Cerebellar cortex (tissue), 1 donor: ENCODE measurements at regions not wholly inside any gene's neighbourhood (a gene's known extent, or its start where the extent isn't known, plus 50 kb on each side); places are given as distances from the start of the nearest gene placed in this dataset.

ENCODE experiments used
- DNase-seq: peaks from one replicate; pipeline ENCODE4 v3.0.0-alpha.2; 2015; ENCODE audit warnings: low spot score

GRCh38 chr11:133787379-133788141 is 57.8 kb downstream of the SPATA19 start:
- DNase-seq, result no peak

- no peak for DNase-seq
Measured at GRCh38 chr11:133785795-133786340, 59.4 kb downstream of the SPATA19 start.

GRCh38 chr11:133784359-133784758 is 61.0 kb downstream of the SPATA19 start:
- no peak for DNase-seq

- DNase-seq, result no peak
Measured at GRCh38 chr11:133782116-133782725, 63.1 kb downstream of the SPATA19 start.

GRCh38 chr11:133778161-133778560 is 67.2 kb downstream of the SPATA19 start:
- no peak for DNase-seq

- DNase-seq, result no peak
Measured at GRCh38 chr11:133776671-133777367, 68.5 kb downstream of the SPATA19 start.

- DNase-seq, result no peak
Measured at GRCh38 chr11:133762538-133762937, 82.8 kb downstream of the SPATA19 start.

GRCh38 chr11:133753150-133753549 is 92.2 kb downstream of the SPATA19 start:
- no peak for DNase-seq

GRCh38 chr11:133749841-133750240 is 95.5 kb downstream of the SPATA19 start:
- DNase-seq, result no peak

- no peak for DNase-seq
Measured at GRCh38 chr11:133747409-133747808, 97.9 kb downstream of the SPATA19 start.

GRCh38 chr11:133746663-133747306 is 98.5 kb downstream of the SPATA19 start:
- no peak for DNase-seq

- peak; percentile 2 for DNase-seq
Measured at GRCh38 chr11:133745791-133746190, 99.5 kb downstream of the SPATA19 start.

GRCh38 chr11:133742353-133742752 is 103.0 kb downstream of the SPATA19 start:
- DNase-seq, result no peak

- DNase-seq, result no peak
Measured at GRCh38 chr11:133740963-133741362, 104.3 kb downstream of the SPATA19 start.

- DNase-seq, result no peak
Measured at GRCh38 chr11:133739481-133739880, 105.8 kb downstream of the SPATA19 start.

- DNase-seq, result no peak
Measured at GRCh38 chr11:133738624-133739023, 106.7 kb downstream of the SPATA19 start.

- no peak for DNase-seq
Measured at GRCh38 chr11:133733631-133734030, 111.7 kb downstream of the SPATA19 start.

- DNase-seq, result no peak
Measured at GRCh38 chr11:133732109-133732674, 113.1 kb downstream of the SPATA19 start.

- DNase-seq, result peak; percentile 13
Measured at GRCh38 chr11:133727774-133728173, 117.5 kb downstream of the SPATA19 start.

GRCh38 chr11:133726542-133726941 is 118.8 kb downstream of the SPATA19 start:
- peak; percentile 84 for DNase-seq

GRCh38 chr11:133724116-133724515 is 121.2 kb downstream of the SPATA19 start:
- DNase-seq, result no peak

GRCh38 chr11:133723056-133723455 is 122.3 kb downstream of the SPATA19 start:
- no peak for DNase-seq
